Gastroesophageal sphincter (tissue), 3 donors: ENCODE measurements at regions not wholly inside any gene's neighbourhood (a gene's known extent, or its start where the extent isn't known, plus 50 kb on each side); places are given as distances from the start of the nearest gene placed in this dataset.

ENCODE experiments used
- CTCF ChIP-seq, 4 experiments: fragments of 200-600 bp in 2 of 4; fragments of 450-650 bp in 2 of 4; sonication (generic) in 1 of 4; IDR thresholded peaks; one replicate each; pipeline ENCODE4 v1.5.1; 2017 to 2019; ENCODE audit warnings: antibody characterized with exemption in 4 of 4, mild to moderate bottlenecking in 2 of 4, moderate library complexity in 2 of 4
- POLR2A ChIP-seq, 2 donors: fragments of 450-650 bp; IDR thresholded peaks; one replicate each; pipeline ENCODE4 v1.6.1; 2017; ENCODE audit warnings: antibody characterized with exemption in 2 of 2, mild to moderate bottlenecking in 2 of 2, moderate library complexity in 1 of 2
- POLR2AphosphoS5 ChIP-seq: sonication (generic); formaldehyde crosslinking; IDR thresholded peaks from one replicate; pipeline ENCODE4 v1.6.1; 2017; ENCODE audit warnings: antibody characterized with exemption

DNA sequence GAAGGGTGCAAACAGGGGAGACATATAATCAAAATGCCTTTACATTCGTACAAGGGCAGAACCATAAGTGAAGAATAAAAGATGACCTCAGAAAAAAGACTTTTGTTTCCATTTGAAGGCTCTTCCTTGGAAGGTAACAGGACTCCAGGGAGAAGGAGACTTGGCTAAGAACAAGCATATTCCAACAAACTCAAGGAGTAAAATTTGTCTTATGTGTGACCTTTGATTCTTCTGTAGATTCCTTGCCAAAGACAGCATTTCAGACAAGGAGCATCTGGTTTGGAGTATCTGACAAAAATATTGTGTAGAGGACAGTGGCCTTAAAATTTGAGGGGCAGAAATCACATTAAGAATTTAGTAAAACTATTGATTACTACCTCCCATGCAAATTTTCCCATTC is 991.9 kb downstream of the FLRT2 start:
- TF ChIP-seq CTCF (IDR thresholded peaks at IDR 0.05): no peak
- TF ChIP-seq POLR2A (IDR thresholded peaks at IDR 0.05): no peak
- no peak for TF ChIP-seq POLR2AphosphoS5
